GM21737 (cell line): ENCODE measurements at regions not wholly inside any gene's neighbourhood (a gene's known extent, or its start where the extent isn't known, plus 50 kb on each side); places are given as distances from the start of the nearest gene placed in this dataset.
"Not testable (repeated sequence)": the region's sequence is repeated elsewhere in the genome, so short reads cannot be mapped to it uniquely, and the experiment has no call there.

Experiments used
- ATAC-seq: cut with Tn5 transposase; IDR thresholded peaks from one replicate; pipeline ENCODE4 v1.9.1; 2021; ENCODE audit warnings: mild to moderate bottlenecking, moderate library complexity; ENCODE audit not compliant: unreplicated experiment

DNA sequence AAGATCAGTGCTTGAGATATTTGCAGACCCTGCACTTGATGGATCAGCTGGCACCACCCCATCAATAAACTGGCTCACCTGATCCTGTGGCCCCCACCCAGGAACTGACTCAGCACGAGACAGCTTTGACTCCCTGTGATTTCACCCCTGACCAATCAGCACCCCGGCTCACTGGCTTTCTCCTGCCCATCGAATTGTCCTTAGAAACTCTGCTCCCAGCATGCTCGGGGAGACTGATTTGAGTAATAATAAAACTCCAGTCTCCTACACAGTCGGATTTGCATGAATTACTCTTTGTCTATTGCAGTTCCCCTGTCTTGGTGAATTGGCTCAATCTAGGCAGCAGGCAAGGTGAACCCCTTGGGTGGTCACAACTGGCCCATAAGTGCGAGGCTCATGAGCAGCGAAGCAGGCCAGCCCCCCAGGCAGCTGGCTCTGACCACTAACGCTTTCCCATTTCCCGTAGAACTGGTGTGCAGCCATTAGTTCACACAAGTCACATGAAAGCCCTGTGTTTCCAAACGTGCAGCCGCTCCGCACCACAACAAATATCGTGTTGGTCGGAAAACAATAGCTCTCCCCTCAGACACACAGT is 79.6 kb downstream of the RSPH3 start:
- ATAC-seq, result no peak

GRCh38 chr6:158919865-158920264 is 80.1 kb downstream of the RSPH3 start:
- no peak for ATAC-seq

DNA sequence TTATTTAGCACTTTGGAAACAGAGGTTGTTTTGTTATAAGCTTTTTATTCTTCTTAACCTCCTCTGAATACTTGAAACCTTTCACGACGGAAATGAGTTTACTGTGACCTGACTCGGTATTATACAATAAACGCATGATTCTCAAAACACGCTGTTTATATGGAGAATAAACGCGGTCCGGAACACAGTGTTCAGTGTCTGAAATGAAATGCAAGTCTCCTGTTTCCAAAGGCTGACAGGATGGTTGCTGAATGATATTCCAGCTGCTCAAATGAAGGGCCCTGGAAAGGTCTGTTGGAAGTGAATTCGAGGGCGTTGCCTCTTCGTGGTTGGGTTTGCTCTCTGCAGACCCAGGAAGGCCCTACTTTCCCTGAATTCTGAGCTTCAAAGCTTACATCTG is 83.4 kb downstream of the RSPH3 start:
- ATAC-seq, result no peak

- no peak for ATAC-seq
Measured at GRCh38 chr6:158914923-158915322, 85.1 kb downstream of the RSPH3 start.

GRCh38 chr6:158913580-158913979 is 86.4 kb downstream of the RSPH3 start:
- no peak for ATAC-seq

- no peak for ATAC-seq
Measured at GRCh38 chr6:158912655-158913054, 87.3 kb downstream of the RSPH3 start.

- ATAC-seq, result no peak
Measured at GRCh38 chr6:158911746-158912480, 88.1 kb downstream of the RSPH3 start.

GRCh38 chr6:158910484-158911440 is 89.2 kb downstream of the RSPH3 start:
- peak; percentile 58 for ATAC-seq

DNA sequence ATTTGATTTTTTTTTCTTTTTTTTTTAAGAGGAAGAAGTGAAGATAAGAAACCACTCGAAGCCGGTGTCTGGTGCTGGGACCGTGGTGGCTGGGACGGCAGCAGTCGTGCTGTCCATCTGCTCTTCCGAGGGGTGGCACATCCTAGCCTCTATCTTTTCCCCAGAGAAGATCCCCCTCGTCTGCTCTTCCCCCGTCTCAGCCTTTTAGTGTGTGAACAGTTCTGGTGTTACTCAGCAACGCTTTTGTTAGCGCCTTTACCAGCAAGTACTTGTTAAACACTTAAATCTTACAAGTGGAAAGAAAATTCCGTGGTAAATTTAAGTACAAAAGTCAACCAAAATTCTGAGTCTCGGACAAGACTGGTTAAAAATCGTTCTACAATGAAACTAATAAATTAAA is 90.1 kb downstream of the RSPH3 start:
- no peak for ATAC-seq

- no peak for ATAC-seq
Measured at GRCh38 chr6:158908606-158909005, 89.4 kb upstream of the EZR start.

GRCh38 chr6:158907931-158908330 is 88.8 kb upstream of the EZR start:
- ATAC-seq, result no peak

- ATAC-seq, result no peak
Measured at GRCh38 chr6:158906926-158907325, 87.8 kb upstream of the EZR start.

GRCh38 chr6:158905277-158905676 is 86.1 kb upstream of the EZR start:
- no peak for ATAC-seq

DNA sequence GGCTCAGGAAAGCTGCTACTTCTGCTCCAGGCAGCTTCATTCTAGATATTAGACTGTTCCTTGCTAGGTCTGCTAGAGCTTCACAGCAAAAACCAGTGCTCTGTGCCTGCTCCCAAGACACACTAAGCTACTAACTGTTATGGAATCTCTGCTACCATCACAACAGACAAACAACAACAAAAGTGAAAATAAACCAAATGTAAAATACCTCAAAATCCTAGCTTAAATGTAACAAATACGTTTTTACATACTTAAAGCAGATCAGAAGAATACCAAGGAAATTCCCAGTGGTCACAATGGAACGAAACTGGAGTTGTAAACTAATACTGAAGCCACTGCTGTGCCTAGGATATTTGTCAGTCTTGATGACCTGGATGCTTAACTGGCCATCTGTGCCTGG is 84.6 kb upstream of the EZR start:
- no peak for ATAC-seq

- ATAC-seq, result no peak
Measured at GRCh38 chr6:158900663-158901312, 81.6 kb upstream of the EZR start.

GRCh38 chr6:158897236-158897635 is 78.1 kb upstream of the EZR start:
- no peak for ATAC-seq

DNA sequence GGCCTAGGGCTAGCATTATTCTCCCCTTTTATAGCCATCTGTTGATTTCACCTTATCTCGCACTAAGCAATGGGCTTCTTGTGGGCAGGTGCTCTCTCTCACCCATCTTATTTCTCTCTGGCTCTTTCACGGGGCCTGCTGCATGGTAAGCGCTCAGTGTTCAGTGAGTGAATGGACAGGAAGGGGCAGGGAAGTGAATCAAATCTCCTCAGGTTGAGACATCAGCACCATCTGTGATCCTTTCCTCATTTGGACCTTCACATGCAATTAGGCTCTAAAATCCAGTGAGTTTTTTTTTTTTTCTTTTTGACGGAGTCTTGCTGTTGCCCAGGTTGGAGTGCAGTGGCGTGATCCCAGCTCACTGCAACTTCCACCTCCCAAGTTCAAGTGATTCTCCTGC is 76.5 kb upstream of the EZR start:
- no peak for ATAC-seq

DNA sequence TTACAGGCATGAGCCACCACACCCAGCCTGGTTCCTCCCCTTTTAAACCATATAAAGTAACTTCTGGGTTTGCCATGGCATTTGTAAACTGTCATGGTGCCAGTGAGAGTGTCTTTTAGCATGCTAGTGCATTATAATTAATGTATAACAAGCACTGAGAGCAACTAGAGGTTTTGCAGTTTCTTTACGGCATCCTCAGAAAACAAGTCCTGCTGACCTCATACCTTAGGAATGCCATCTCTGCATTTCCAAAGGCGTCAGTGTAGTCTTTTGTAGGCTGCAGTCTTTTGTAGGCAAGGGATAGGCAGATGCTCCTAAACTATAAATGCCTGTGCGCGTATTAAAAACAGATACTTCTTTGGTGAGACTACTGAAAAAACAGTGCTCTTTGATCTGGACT is 75.0 kb upstream of the EZR start:
- no peak for ATAC-seq

DNA sequence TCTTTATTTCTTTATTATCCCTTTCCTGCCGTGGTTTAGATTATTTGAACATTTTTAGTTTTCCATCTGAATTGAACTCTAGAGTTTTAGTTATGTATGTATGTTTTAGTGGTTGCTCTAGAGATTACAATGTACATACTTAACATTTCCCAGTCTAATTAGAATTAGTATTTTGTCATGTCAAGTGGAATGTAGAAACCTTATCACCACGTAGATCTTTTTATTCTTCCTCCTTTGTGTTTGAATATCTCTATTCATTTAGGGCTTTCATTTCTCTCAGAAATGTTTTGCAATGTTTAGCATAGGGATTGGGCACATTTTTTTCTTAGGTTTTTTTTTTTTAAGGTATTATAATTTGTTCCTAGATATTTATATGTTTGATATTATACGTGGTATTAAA is 73.1 kb upstream of the EZR start:
- ATAC-seq, result no peak

DNA sequence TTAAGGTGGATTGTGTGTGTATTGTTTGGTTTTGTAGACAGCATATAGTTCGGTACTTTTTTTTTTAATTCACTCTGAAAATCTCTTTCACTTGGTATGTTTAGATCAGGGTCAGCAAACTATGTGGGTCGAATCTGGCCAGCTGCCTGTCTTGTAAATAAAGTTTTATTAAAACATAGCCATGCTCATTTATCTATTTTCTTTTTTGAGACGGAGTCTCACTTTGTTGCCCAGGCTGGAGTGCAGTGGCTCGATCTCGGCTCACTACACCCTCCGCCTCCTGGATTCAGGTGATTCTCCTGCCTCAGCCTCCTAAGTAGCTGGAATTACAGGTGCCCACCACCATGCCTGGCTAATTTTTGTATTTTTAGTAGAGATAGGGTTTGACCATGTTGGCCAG is 72.4 kb upstream of the EZR start:
- not testable (repeated sequence) for ATAC-seq

GRCh38 chr6:158888171-158888570 is 69.0 kb upstream of the EZR start:
- not testable (repeated sequence) for ATAC-seq
